Naive thymus-derived CD4-positive, alpha-beta T cell (primary cell): ENCODE measurements at regions not wholly inside any gene's neighbourhood (a gene's known extent, or its start where the extent isn't known, plus 50 kb on each side); places are given as distances from the start of the nearest gene placed in this dataset.

Experiments
- ATAC-seq: fragments of 150-1000 bp; cut with Tn5 transposase; 2 replicates; pipeline ENCODE4 v1.10.0; 2021; ENCODE audit warnings: mild to moderate bottlenecking, moderate library complexity
- CTCF ChIA-PET: fragments of 350-600 bp; sonication (Branson Sonifier 250); formaldehyde crosslinking; loops from one replicate; lab custom pipeline; 2021; ENCODE audit warnings: antibody characterized with exemption; lab: Charles Lee
- POLR2A ChIA-PET: fragments of 350-600 bp; sonication (Branson Sonifier 250); formaldehyde crosslinking; loops from one replicate; lab custom pipeline; 2021; ENCODE audit warnings: antibody characterized with exemption, inconsistent platforms; lab: Charles Lee
- DNase-seq, 9 donors: peaks; one replicate each; pipeline versions ENCODE4 v3.0.0 to v3.0.0-alpha.2; 2020 to 2022; ENCODE audit warnings: mixed read lengths in 1 of 9
- H3K27ac ChIP-seq: one replicate; pipeline ENCODE4 v1.7.0; 2013; ENCODE audit warnings: mild to moderate bottlenecking, low read depth, low read length, moderate library complexity
- H3K27me3 ChIP-seq, 2 donors: one replicate each; pipeline ENCODE4 v1.7.0; 2013; ENCODE audit warnings: low read length in 2 of 2, mild to moderate bottlenecking in 2 of 2, moderate library complexity in 2 of 2; ENCODE audit not compliant: control insufficient read depth in 2 of 2, insufficient read depth in 2 of 2
- H3K36me3 ChIP-seq, 3 experiments: 1 replicate in 2 of 3; 2 replicates in 1 of 3; pipeline ENCODE4 v1.7.0; 2013; ENCODE audit warnings: low read length in 3 of 3, mild to moderate bottlenecking in 3 of 3, moderate library complexity in 1 of 3; ENCODE audit not compliant: insufficient read depth in 3 of 3, control insufficient read depth in 2 of 3
- H3K4me1 ChIP-seq, 2 donors: one replicate each; pipeline ENCODE4 v1.7.0; 2013; ENCODE audit warnings: low read length in 2 of 2, mild to moderate bottlenecking in 2 of 2, moderate library complexity in 1 of 2; ENCODE audit not compliant: control insufficient read depth in 2 of 2, insufficient read depth in 2 of 2
- H3K4me3 ChIP-seq: 2 replicates; pipeline ENCODE4 v1.7.0; 2013; ENCODE audit warnings: mild to moderate bottlenecking, low read length
- H3K9me3 ChIP-seq, 3 experiments: 1 replicate in 2 of 3; 2 replicates in 1 of 3; pipeline ENCODE4 v1.7.0; 2013; ENCODE audit warnings: low read length in 3 of 3; ENCODE audit not compliant: control insufficient read depth in 2 of 3
- H3K27ac Mint-ChIP-seq, 9 donors: one replicate each; pipeline ENCODE4 v1.8.0; 2020 to 2022; ENCODE audit warnings: mixed read lengths in 9 of 9, mild to moderate bottlenecking in 8 of 9, moderate library complexity in 5 of 9, inconsistent platforms in 2 of 9
- H3K27me3 Mint-ChIP-seq, 5 donors: one replicate each; pipeline ENCODE4 v1.8.0; 2021 to 2022; ENCODE audit warnings: mixed read lengths in 5 of 5, mild to moderate bottlenecking in 1 of 5
- H3K36me3 Mint-ChIP-seq, 5 donors: one replicate each; pipeline ENCODE4 v1.8.0; 2020 to 2022; ENCODE audit warnings: mixed read lengths in 5 of 5, mild to moderate bottlenecking in 3 of 5, inconsistent platforms in 1 of 5
- H3K4me1 Mint-ChIP-seq, 7 donors: one replicate each; pipeline ENCODE4 v1.8.0; 2020 to 2022; ENCODE audit warnings: mixed read lengths in 7 of 7, mild to moderate bottlenecking in 3 of 7, inconsistent platforms in 1 of 7
- H3K4me3 Mint-ChIP-seq, 10 donors: one replicate each; pipeline ENCODE4 v1.8.0; 2020 to 2022; ENCODE audit warnings: mild to moderate bottlenecking in 10 of 10, mixed read lengths in 10 of 10, moderate library complexity in 6 of 10, inconsistent platforms in 2 of 10
- H3K9me3 Mint-ChIP-seq, 11 donors: one replicate each; pipeline ENCODE4 v1.8.0; 2020 to 2022; ENCODE audit warnings: mixed read lengths in 11 of 11, mild to moderate bottlenecking in 4 of 11, inconsistent platforms in 1 of 11, moderate library complexity in 1 of 11
- intact Hi-C, 2 donors: fragments of 100-400 bp; cut with micrococcal nuclease; formaldehyde crosslinking; loops; one replicate each; pipeline ENCODE4 v1.15.1; 2023

DNA sequence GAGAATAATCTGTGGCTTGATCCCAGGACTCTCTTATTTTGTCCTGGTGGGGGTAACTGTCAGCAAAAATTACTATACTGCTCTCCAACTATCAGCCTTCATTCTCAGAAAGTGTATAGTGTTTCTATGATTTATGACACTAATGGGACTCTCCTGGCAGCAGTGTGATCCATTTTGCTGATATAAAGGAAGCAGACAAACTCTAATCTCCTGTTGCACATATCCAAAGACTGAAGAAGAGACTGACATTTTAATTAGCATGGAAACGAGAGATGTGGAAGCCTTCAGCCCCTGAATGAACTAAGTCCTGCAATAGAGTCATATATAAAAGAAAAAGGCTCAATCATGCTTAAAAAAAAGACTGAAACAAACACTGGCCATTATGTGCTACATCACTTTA is 127.8 kb upstream of the SSTR1 start:
- ChIA-PET POLR2A (interaction anchor here (0.7 to 2.9 kb wide), 5 partner anchors 9 to 1352 kb away, joined by 4 to 24 read pairs (median 4); no protein-coding TSS in a partner anchor), CTCF (no interaction called here)
- Mint-ChIP-seq H3K36me3 (peaks cover 0 to 3% (median 0%) of the 10 kb centered on the region in 5 donors), H3K4me3 (peak overlapping the region in 4 of 10 donors; percentile 12 to 82 (median 16)), H3K27ac (peak overlapping the region in 8 of 9 donors; percentile 3 to 93 (median 89)), H3K4me1 (peaks cover 19 to 76% (median 64%) of the 10 kb centered on the region in 7 donors), H3K27me3 (no peaks in the 10 kb centered on the region), H3K9me3 (peaks cover 0 to 8% (median 3%) of the 10 kb centered on the region in 11 donors)
- H3K27ac ChIP-seq, result no peak overlapping the region
- no peak overlapping the region for H3K4me3 ChIP-seq
- intact Hi-C loops, result loop anchor here in 1 of 2 donors (10.0 kb wide), 1 partner anchor 1355 kb away; the partner anchor contains the start of gene FBXO33
- DNase-seq, result no peak
- H3K36me3 ChIP-seq, result no peaks in the 10 kb centered on the region
- ATAC-seq, result no peak
- peaks cover 34 to 59% of the 10 kb centered on the region in 2 donors for H3K4me1 ChIP-seq
- H3K9me3 ChIP-seq, result no peaks in the 10 kb centered on the region
- H3K27me3 ChIP-seq, result no peaks in the 10 kb centered on the region

DNA sequence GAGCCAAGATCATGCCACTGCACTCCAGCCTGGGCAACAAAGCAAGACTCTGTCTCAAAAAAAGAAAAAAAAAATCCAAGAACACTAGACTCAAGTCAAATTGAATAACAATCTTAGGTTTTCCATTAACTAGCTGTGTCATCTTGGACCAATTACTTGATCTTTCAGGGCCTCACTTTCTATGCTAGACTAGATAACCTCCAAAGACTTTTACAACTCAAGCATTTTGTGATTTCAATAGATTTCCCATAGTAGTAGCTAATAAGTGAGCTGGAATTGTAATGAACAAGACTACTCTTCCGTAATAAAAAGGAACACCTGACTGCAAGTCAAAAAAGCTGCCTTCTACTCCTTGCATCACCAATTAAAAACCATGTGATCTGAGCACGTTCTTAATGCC is 127.0 kb upstream of the SSTR1 start:
- H3K36me3 Mint-ChIP-seq, result peaks cover 0 to 3% (median 0%) of the 10 kb centered on the region in 5 donors
- H3K27ac Mint-ChIP-seq, result peak overlapping the region in 1 of 9 donors; percentile 32
- no peaks in the 10 kb centered on the region for H3K27me3 ChIP-seq
- no peaks in the 10 kb centered on the region for H3K27me3 Mint-ChIP-seq
- no peaks in the 10 kb centered on the region for H3K9me3 ChIP-seq
- H3K4me1 Mint-ChIP-seq, result peaks cover 19 to 68% (median 56%) of the 10 kb centered on the region in 7 donors
- no peaks in the 10 kb centered on the region for H3K36me3 ChIP-seq
- ATAC-seq (no peak), DNase-seq (no peak)
- H3K4me3 Mint-ChIP-seq, result peak overlapping the region in 1 of 10 donors; percentile 9
- intact Hi-C loops, result no loop called here
- H3K4me1 ChIP-seq, result peaks cover 30 to 54% of the 10 kb centered on the region in 2 donors
- CTCF ChIA-PET, result no interaction called here
- peaks cover 0 to 5% (median 0%) of the 10 kb centered on the region in 11 donors for H3K9me3 Mint-ChIP-seq
- H3K27ac ChIP-seq, result no peak overlapping the region
- no peak overlapping the region for H3K4me3 ChIP-seq
- POLR2A ChIA-PET, result interaction anchor here (0.7 to 1.8 kb wide), 3 partner anchors 9 to 1351 kb away, joined by 4 to 5 read pairs (median 4); no protein-coding TSS in a partner anchor

DNA sequence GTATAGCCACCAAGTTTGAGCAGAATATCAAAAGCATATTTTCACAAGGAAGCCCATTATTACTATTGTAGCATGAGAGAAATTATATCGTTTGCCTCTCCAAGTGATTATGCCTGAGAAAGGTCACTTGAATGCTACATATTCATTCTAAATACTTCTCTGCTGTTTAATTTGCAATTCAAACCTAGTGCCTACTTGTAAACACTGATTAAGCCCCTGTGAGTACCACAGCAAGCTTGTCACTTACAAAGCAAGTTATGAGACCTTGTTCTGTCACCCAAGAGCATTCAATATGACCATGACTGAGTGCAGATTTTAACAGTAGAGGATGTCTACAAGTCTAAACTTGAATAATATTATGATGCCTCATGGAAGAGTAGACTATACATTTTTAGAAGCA is 124.7 kb upstream of the SSTR1 start:
- Mint-ChIP-seq H3K36me3 (no peaks in the 10 kb centered on the region), H3K27ac (peak overlapping the region in 7 of 9 donors; percentile 8 to 82 (median 70)), H3K9me3 (peaks cover 0 to 3% (median 0%) of the 10 kb centered on the region in 11 donors), H3K4me1 (peaks cover 14 to 49% (median 42%) of the 10 kb centered on the region in 7 donors), H3K27me3 (no peaks in the 10 kb centered on the region), H3K4me3 (no peak overlapping the region)
- no peaks in the 10 kb centered on the region for H3K27me3 ChIP-seq
- POLR2A ChIA-PET, result interaction anchor here (0.7 to 1.7 kb wide), 4 partner anchors 9 to 26 kb away, joined by 3 to 7 read pairs (median 4); no protein-coding TSS in a partner anchor
- no peaks in the 10 kb centered on the region for H3K36me3 ChIP-seq
- ATAC-seq (no peak), DNase-seq (no peak)
- H3K4me3 ChIP-seq, result no peak overlapping the region
- intact Hi-C loops, result no loop called here
- H3K4me1 ChIP-seq, result peaks cover 18 to 52% of the 10 kb centered on the region in 2 donors
- CTCF ChIA-PET, result interaction anchor here (1.4 kb wide), 1 partner anchor 18 kb away, joined by 3 read pairs; no protein-coding TSS in a partner anchor
- no peaks in the 10 kb centered on the region for H3K9me3 ChIP-seq
- no peak overlapping the region for H3K27ac ChIP-seq

DNA sequence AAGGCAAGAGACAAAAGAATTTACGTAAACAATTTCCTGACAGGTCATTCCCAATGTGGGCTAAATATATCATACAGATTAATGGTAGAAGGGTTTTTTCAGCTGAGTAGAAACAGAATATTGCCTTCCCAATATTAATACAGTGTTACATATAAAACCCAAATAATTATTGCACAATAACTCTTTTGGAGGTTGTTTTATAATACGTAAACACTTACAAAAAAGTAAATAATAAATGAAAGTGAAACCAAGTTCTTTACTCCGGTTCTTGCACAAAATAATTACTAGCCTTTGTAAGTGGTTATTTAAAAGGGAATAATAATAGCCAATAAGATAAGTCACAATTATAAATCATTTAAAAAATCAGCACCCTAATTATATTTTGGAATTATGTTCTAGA is 118.6 kb upstream of the SSTR1 start:
- H3K4me3 Mint-ChIP-seq, result peak overlapping the region in 9 of 10 donors; percentile 62 to 91 (median 82)
- intact Hi-C loops, result loop anchor here in 1 of 2 donors (1.0 to 2.0 kb wide), 3 partner anchors 11 to 36 kb away; no protein-coding TSS in a partner anchor
- H3K36me3 ChIP-seq, result no peaks in the 10 kb centered on the region
- peaks cover 0 to 9% (median 4%) of the 10 kb centered on the region in 3 experiments for H3K9me3 ChIP-seq
- ATAC-seq (no peak), DNase-seq (no peak)
- ChIA-PET POLR2A (interaction anchor here (0.7 to 3.3 kb wide), 5 partner anchors 11 to 87 kb away, joined by 4 to 24 read pairs (median 5); no protein-coding TSS in a partner anchor), CTCF (interaction anchor here (0.7 kb wide), 1 partner anchor 25 kb away, joined by 3 read pairs; no protein-coding TSS in a partner anchor)
- peaks cover 0 to 56% (median 22%) of the 10 kb centered on the region in 7 donors for H3K4me1 Mint-ChIP-seq
- H3K27me3 Mint-ChIP-seq, result no peaks in the 10 kb centered on the region
- H3K36me3 Mint-ChIP-seq, result peaks cover 1 to 17% (median 15%) of the 10 kb centered on the region in 5 donors
- peaks cover 6 to 29% (median 18%) of the 10 kb centered on the region in 11 donors for H3K9me3 Mint-ChIP-seq
- H3K4me3 ChIP-seq, result peak overlapping the region; percentile 59
- peak overlapping the region in 8 of 9 donors; percentile 77 to 97 (median 88) for H3K27ac Mint-ChIP-seq
- H3K27ac ChIP-seq, result peak overlapping the region; percentile 64
- no peaks in the 10 kb centered on the region for H3K27me3 ChIP-seq
- peaks cover 4 to 27% of the 10 kb centered on the region in 2 donors for H3K4me1 ChIP-seq

DNA sequence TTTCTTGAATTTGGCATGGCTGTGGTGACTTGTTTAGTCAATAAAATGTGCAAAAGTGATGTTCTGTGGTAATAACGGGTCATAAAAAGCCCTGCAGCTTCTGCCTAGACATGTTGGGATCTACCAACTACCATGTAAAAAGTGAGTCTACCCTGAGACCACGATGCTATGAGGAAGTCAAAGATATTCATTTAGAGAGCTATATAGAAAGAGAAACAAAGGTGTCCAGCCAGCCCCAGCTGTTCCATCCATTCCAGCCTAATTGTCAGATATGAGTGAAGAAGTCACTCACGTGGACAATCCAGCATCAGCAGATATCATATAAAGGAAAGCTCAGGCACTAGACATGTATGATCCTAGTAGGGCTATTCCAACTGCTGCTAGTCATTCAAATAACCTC is 117.2 kb upstream of the SSTR1 start:
- POLR2A ChIA-PET, result interaction anchor here (1.1 to 2.0 kb wide), 2 partner anchors 8 to 9 kb away, joined by 3 to 7 read pairs; no protein-coding TSS in a partner anchor

DNA sequence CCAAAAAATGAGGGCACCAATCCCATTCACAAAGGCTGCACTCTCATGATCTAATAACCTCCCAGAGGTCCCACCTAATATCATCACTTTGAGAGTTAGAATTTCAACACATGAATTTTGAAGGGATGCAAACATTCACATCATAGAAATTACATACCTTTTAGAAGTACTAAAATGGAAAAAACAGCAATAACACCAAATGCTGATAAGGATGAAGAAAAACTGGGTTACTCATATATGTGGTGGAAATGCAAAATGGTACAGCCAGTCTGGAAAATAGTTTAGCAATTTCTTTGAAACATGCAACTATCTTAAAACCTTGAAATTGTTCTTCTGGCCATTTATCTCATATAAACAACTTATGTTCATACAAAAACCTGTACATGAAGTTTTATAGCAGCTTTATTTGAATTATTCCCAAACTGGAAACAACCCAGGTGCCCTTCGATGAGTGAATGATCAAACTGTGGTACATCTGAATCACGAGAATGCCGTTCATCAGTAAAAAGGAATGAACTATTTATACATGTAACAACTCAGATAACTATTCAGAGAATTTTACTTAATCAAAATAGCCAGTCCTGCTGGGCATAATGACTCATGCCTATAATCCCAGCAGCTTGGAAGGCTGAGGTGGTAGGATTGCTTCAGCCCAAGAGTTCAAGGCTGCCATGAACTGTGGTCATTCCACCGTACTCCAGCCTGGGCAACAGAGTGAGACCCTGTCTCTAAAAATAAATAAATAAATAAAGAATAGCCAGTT is 109.4 kb upstream of the SSTR1 start:
- H3K4me3 ChIP-seq, result no peak overlapping the region
- no peaks in the 10 kb centered on the region for H3K27me3 Mint-ChIP-seq
- H3K27ac ChIP-seq, result no peak overlapping the region
- intact Hi-C loops, result no loop called here
- no peaks in the 10 kb centered on the region for H3K27me3 ChIP-seq
- no peak overlapping the region for H3K27ac Mint-ChIP-seq
- ChIA-PET POLR2A (no interaction called here), CTCF (no interaction called here)
- H3K36me3 Mint-ChIP-seq, result peaks cover 3 to 17% (median 13%) of the 10 kb centered on the region in 5 donors
- H3K36me3 ChIP-seq, result no peaks in the 10 kb centered on the region
- DNase-seq (no peak), ATAC-seq (no peak)
- H3K4me3 Mint-ChIP-seq, result no peak overlapping the region
- peaks cover 7 to 57% (median 23%) of the 10 kb centered on the region in 11 donors for H3K9me3 Mint-ChIP-seq
- H3K9me3 ChIP-seq, result peaks cover 0 to 15% (median 11%) of the 10 kb centered on the region in 3 experiments
- H3K4me1 ChIP-seq, result no peaks in the 10 kb centered on the region
- peaks cover 0 to 8% (median 1%) of the 10 kb centered on the region in 7 donors for H3K4me1 Mint-ChIP-seq

More for the DNA sequence above, 117.2 kb upstream of the SSTR1 start:
- intact Hi-C loops, result loop anchor here in 1 of 2 donors (5.0 kb wide), 1 partner anchor 47 kb away; no protein-coding TSS in a partner anchor
- H3K27me3 Mint-ChIP-seq, result no peaks in the 10 kb centered on the region
- Histone ChIP-seq H3K9me3 (peaks cover 0 to 10% (median 7%) of the 10 kb centered on the region in 3 experiments), H3K4me1 (peaks cover 4 to 27% of the 10 kb centered on the region in 2 donors), H3K27me3 (no peaks in the 10 kb centered on the region), H3K36me3 (no peaks in the 10 kb centered on the region), H3K4me3 (no peak overlapping the region), H3K27ac (no peak overlapping the region)
- peak overlapping the region in 5 of 10 donors; percentile 8 to 91 (median 71) for H3K4me3 Mint-ChIP-seq
- peak overlapping the region in 6 of 9 donors; percentile 76 to 97 (median 84) for H3K27ac Mint-ChIP-seq
- peaks cover 0 to 56% (median 22%) of the 10 kb centered on the region in 7 donors for H3K4me1 Mint-ChIP-seq
- DNase-seq (no peak), ATAC-seq (no peak)
- H3K36me3 Mint-ChIP-seq, result peaks cover 1 to 18% (median 16%) of the 10 kb centered on the region in 5 donors
- peaks cover 11 to 42% (median 22%) of the 10 kb centered on the region in 11 donors for H3K9me3 Mint-ChIP-seq
- CTCF ChIA-PET, result interaction anchor here (0.7 kb wide), 1 partner anchor 25 kb away, joined by 3 read pairs; no protein-coding TSS in a partner anchor
